ENCODE measurements at regions not wholly inside any gene's neighbourhood (a gene's known extent, or its start where the extent isn't known, plus 50 kb on each side); places are given as distances from the start of the nearest gene placed in this dataset.
A peak's percentile ranks its signal among the peaks of the same experiment; 100 is the strongest.
"Not testable (repeated sequence)": the region's sequence is repeated elsewhere in the genome, so short reads cannot be mapped to it uniquely, and the experiment has no call there.

DNA sequence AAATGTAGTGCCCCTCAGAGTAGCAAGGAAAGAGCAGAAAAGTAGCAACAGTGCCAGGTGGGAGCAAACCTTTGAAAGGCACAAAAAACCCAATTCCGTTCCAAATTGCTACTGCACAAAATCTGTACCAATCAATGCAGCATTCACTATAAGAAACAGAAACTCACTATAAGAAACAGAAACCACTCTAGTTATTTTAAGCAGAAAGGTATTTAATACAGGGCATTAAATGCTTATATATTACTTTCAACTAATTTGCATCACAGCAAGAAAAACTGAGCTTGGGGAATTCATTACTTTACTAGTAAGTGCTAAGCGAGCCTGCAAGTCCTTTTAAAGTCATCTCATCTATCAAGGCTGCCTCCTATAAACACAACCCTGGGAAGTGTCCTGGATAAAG, 116.5 kb upstream of the OLIG3 start:
- DNase-seq (ENCODE audit: low spot score) (no peak), FAIRE-seq (no peak)

- FAIRE-seq = no peak
- no peak for DNase-seq (ENCODE audit: low spot score)
Observed at GRCh38 chr6:137623293-137623692, 129.1 kb upstream of the OLIG3 start.

- FAIRE-seq (no peak), DNase-seq (ENCODE audit: low spot score) (no peak)
Observed at GRCh38 chr6:137625100-137625661, 131.0 kb upstream of the OLIG3 start.

- FAIRE-seq (no peak), DNase-seq (ENCODE audit: low spot score) (no peak)
Observed at GRCh38 chr6:137625808-137626207, 131.6 kb upstream of the OLIG3 start.

- FAIRE-seq = no peak
- DNase-seq (ENCODE audit: low spot score) = no peak
Observed at GRCh38 chr6:137630666-137631065, 136.5 kb upstream of the OLIG3 start.

DNA sequence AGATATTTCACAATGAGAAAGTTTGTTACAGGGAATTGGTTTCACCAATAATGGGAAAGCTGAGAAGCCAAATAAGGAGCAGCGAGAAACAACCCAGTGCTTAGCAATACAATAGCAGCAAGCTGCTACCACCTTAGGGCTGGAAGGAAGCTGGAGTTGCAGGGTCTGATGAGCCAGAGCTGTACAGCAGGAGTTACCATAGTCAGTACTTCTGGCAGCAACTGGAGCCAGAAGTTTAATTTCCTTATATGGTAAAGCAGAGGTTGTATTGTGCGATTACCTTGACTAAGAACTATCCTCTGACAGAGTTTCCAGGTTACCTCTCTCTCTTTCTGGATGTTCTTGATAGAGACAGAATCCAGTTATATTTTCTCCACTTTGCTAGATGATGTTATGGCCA, 137.1 kb upstream of the OLIG3 start:
- no peak for DNase-seq (ENCODE audit: low spot score)
- no peak for FAIRE-seq

DNA sequence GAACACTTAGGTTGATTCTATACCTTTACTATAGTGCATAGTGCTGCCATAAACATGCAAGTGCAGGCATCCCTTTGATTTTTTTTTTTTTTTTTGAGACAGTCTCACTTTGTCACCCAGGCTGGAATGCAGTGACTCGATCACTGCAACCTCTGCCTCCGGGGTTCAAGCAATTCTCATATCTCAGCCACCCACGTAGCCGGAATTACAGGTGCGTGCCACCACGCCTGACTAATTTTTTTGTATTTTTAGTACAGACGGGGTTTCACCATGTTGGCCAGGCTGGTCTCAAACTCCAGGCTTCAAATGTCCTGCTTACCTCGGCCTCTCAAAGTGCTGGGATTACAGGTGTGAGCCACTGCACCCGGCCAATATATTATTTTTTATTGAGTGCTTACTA, 140.0 kb upstream of the OLIG3 start:
- DNase-seq (ENCODE audit: low spot score); FAIRE-seq: not testable (repeated sequence)

DNA sequence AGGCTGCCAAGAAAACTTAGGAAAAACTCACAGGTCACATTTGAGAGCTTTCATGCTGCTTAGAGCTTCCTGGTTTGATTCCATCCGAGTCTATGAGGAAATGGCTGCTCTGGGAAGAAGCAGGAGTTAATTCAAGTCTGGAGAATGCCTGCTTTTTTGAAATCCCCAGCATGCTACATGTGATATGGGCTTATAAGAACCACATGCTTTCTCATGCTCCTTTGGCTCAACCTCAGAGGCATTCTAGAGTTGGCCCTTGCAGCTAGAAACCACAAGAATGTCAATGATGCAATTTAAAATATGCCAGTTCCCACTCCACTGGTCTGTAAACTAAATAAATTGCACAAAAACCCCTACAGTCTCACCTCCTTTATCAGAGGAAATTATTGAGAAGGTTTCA, 142.9 kb upstream of the OLIG3 start:
- FAIRE-seq (peak; percentile 23), DNase-seq (ENCODE audit: low spot score) (peak; percentile 76)

- FAIRE-seq = no peak
- DNase-seq (ENCODE audit: low spot score) = no peak
Observed at GRCh38 chr6:137638926-137639706, 144.9 kb upstream of the OLIG3 start.

DNA sequence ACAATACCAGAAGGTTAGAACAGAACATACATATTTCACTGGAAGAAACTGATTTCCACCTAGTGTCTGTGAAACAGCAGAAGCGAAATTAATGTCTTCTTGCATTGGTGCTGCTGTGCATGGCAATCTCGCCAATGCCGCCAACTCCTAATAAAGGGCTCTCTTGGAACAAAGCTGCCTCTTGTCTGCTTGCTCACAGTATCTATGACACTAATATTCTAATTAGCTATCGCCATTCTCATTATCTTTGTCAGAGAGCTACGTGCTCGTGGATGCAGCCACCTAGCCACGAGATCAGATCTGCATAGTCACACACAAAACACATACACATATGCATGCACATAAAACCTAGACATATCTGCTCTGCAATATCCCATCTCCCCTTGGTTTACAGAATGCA, 145.9 kb upstream of the OLIG3 start:
- DNase-seq (ENCODE audit: low spot score) (no peak), FAIRE-seq (no peak)

DNA sequence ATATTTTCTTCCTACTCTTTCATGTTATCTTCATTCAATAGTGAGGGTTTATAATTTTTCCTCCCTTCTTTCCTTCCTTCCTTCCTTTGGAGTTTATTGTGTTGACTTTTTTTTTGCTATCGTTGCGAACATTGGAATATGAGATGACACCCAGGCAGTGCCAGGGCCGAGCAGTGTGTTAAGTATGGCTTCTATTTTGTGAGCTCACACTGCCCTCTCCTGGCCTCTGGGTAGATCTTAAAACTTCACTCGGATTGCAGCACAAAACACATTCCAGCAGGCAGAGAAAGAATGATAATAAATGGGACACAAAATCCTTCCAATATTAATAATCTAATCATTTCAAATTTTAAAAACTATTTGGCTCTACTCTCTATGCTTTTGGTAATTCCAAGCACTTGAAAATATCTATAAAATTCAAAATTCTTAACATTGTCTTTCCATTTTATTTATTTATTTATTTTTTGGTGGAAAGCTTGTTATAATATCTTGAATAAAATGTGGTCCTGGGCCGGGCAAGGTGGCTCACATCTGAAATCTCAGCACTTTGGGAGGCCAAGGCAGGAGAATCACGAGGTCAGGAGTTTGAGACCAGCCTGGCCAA, 147.4 kb upstream of the OLIG3 start:
- FAIRE-seq = no peak

GRCh38 chr6:137643210-137643609, 149.0 kb upstream of the OLIG3 start:
- not testable (repeated sequence) for DNase-seq (ENCODE audit: low spot score); FAIRE-seq

More for the DNA sequence above, 147.4 kb upstream of the OLIG3 start:
- peak; percentile 63 for DNase-seq (ENCODE audit: low spot score)

- DNase-seq (ENCODE audit: low spot score); FAIRE-seq: not testable (repeated sequence)
Observed at GRCh38 chr6:137643644-137644043, 149.4 kb upstream of the OLIG3 start.

DNA sequence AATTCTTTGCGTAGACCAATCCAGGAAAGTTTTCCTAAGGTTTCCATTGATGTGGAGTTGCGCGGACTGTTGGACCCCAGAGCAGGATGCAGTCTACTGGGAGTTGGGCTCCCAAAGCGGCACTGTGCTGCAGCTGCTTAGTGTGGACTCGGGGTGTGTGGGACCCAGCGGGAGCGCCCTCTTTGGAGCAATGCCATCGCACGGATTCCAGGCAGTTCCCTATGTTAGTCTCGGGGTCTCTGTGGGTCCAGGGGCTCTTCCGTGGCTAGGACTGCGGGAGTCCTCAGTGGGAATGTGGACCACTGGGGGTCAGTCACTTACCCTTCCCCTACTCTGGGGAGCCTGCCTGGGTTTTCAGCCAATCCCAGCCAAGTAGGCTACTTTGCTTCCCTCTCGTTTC, 151.7 kb upstream of the OLIG3 start:
- FAIRE-seq (no peak), DNase-seq (ENCODE audit: low spot score) (no peak)

DNA sequence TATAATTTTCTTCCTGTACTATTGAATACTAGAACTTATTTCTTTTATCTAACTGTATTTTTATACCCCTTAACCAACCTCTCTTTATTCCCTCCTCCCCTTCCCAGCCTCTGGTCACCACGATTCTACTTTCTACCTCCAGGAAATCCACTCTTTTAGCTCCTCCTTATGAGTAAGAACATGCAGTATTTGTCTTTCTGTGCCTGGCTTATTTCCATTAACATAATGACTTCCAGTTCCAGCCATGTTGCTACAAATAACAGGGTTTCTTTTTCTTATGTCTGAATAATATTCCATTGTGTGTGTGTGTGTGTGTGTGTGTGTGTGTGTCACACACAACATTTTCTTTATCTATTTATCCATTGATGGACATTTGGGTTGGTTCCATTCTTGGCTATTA, 152.3 kb upstream of the OLIG3 start:
- no peak for FAIRE-seq

DNA sequence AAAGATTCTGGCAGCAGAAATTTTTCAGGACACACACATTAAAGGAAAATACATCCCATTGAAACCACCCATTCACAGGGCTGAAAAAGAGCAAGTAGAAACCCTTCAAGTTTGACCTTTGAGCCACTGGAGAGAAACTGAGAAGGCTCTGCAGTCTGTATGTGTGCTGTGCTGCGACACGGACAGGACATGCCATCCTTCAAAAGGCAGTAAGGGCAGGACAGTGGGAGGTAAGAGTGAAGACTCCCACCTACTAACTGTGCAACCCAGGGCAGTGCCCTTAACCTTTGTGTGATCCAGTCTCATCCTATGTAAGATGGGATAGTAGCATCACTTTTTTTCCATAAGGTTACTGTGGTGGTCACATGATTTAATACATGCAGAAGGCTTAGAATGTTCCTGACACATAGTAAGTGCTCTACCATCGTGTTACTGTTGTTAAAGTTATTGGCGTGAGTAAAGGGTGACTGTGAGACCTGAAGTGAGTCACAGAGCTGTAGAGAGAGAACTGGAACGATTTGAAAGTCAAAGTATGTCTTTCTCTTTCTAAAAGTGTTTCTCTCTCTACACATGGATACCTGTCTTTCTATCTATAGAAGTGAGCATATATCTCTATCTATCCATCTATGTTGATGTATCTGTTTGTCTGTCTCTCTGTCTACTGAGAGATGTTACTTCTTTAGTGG, 153.7 kb upstream of the OLIG3 start:
- DNase-seq (ENCODE audit: low spot score) (no peak), FAIRE-seq (no peak)

More for the DNA sequence above, 152.3 kb upstream of the OLIG3 start:
- DNase-seq (ENCODE audit: low spot score) = no peak

- DNase-seq (ENCODE audit: low spot score) (no peak), FAIRE-seq (no peak)
Observed at GRCh38 chr6:137650720-137651119, 156.5 kb upstream of the OLIG3 start.

DNA sequence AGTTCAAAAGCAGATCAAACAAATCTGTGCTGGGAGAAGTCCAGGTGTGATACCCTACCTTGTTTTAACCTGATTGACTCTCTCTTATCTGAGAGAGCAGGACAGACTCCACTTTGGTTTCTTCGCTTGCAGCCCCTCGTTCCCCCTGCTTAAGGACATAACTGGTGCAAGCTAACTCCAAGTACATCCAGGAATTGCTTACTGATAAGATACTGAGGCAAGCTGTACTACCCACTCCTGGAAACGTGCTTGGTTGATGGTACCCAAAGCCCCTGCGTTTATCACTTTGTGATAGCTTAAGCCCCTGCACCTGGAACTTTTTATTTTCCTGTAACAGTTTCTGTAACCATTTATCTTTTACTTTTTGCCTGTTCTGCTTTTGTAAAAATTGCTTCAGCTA, 157.0 kb upstream of the OLIG3 start:
- DNase-seq (ENCODE audit: low spot score) (no peak), FAIRE-seq (no peak)

DNA sequence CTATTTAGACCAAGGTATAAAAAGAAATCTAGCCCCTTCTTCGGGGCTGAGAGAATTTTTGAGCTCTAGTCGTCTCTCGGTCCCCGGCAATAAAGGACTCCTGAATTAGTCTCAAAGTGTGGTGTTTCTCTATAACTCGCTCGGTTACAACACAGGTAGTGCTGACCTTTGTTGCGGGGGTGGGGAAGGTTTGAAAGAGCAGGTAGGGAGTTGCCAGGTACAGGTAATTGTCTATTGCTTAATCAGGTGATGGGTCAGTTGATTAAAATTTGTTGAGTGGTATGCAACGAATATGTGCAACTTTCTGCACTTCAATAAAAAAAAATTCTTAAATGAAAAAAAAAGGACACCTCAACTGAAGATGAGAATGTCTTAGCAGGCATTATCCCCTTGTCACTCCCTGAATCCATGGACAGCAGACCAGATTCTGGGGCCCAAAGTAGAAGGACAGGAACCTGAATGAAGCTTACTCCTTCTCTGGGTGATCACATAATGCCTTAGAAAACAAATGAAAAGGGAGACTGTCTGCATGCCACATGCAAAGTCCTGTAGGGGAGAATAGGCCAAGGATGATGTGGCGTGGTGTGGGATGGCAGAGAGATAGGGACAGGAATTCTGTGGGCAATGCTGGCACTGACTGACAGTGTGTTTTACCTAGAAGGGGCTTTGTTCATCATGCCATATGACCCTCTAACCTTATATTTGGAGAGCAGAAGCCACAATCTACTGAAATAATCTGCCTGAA, 157.6 kb upstream of the OLIG3 start:
- DNase-seq (ENCODE audit: low spot score) (no peak), FAIRE-seq (no peak)

DNA sequence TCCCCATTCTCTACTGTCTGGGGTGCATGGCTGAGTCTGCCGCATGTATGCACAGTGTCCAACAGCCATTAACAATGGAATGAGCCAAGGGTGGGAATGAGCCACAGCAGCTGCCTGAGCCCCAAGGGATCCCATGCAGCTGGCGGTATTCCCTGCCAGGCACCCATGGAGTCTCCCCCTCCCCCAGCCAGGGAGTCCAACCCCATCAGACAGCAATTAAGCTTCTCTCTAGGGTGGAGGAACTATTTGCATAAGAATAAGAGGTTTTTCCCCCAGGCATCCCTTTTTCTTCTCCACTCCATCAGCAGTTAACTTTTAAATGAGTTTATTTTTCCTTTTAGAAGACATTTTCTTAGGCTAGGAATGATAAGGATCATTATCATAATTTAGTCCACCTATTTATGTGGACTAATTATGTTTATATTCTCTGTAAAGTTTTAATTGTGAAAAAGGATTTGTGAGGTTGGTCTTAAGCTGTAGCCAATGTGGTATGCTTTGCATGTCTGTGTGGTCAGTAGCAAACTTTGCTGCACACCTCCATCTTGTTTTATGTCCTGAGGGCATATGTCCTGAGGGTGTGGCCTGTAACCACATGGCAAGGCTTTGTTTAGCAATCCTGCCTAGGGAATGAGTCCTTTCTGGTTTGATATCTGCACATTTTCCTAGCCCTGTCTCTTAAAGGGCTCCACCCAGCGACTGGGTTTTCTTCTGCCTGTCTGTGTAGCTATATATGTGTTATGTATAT, 158.9 kb upstream of the OLIG3 start:
- no peak for FAIRE-seq
- DNase-seq (ENCODE audit: low spot score) = no peak

DNA sequence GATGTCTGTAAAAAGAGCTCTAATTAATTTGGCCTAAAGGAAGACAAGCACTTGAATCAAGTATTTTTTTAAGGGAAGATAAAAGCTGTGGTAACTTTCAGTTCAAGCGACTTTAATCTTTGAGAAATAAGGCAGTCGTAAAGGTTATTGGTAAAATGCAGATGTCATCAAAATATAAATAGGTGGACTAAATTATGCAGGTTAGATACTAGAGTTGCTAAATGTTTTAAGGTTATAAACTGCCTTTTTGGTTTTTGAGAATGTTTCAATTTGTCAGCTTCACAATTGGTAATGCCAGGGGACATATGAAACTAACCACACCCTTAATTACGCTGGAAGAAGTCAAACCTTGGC, 159.5 kb upstream of the OLIG3 start:
- no peak for FAIRE-seq
- DNase-seq (ENCODE audit: low spot score) = no peak

Data from urothelium cell line (cell line).